PC-9 (cell line): ENCODE measurements at regions not wholly inside any gene's neighbourhood (a gene's known extent, or its start where the extent isn't known, plus 50 kb on each side); places are given as distances from the start of the nearest gene placed in this dataset.

Experiments
- BruUV-seq: library from RNA; stranded (reverse); fragments of 400-500 nt; replicated peaks from 2 replicates; lab custom pipeline; 2021; lab: Mats Ljungman, UMichigan
- CTCF ChIA-PET: fragments of 300-600 bp; sonication (Branson Sonifier 250); formaldehyde crosslinking; loops from one replicate; lab custom pipeline; 2022; ENCODE audit warnings: antibody characterized with exemption; lab: Charles Lee
- POLR2A ChIA-PET: fragments of 300-600 bp; sonication (Branson Sonifier 250); formaldehyde crosslinking; loops from one replicate; lab custom pipeline; 2022; ENCODE audit warnings: antibody characterized with exemption; ENCODE audit not compliant: unreplicated experiment; lab: Charles Lee
- DNase-seq, 2 experiments: peaks; one replicate each; pipeline versions ENCODE4 v3.0.0 to v3.0.0-alpha.2; 2015 to 2022; ENCODE audit warnings: mixed read lengths in 1 of 2
- H2AFZ ChIP-seq: fragments of 200-600 bp; sonication (generic); 2 replicates; pipeline ENCODE4 v1.8.1; 2017; ENCODE audit warnings: antibody characterized with exemption
- H3F3A ChIP-seq: fragments of 200-600 bp; sonication (generic); 2 replicates; pipeline ENCODE4 v1.8.1; 2017; ENCODE audit warnings: antibody characterized with exemption, mild to moderate bottlenecking, low read depth; ENCODE audit not compliant: insufficient read depth
- H3K27ac ChIP-seq: fragments of 200-600 bp; sonication (generic); 2 replicates; pipeline ENCODE4 v1.6.1; 2016; ENCODE audit warnings: mixed run types
- H3K27me3 ChIP-seq: fragments of 200-600 bp; sonication (generic); 2 replicates; pipeline ENCODE4 v1.6.1; 2016; ENCODE audit warnings: low read depth, mixed run types; ENCODE audit not compliant: insufficient read depth
- H3K36me3 ChIP-seq: fragments of 200-600 bp; sonication (generic); 2 replicates; pipeline ENCODE4 v1.6.1; 2016; ENCODE audit warnings: low read depth, mixed run types
- H3K4me1 ChIP-seq: fragments of 200-600 bp; sonication (generic); replicated peaks from 2 replicates; pipeline ENCODE4 v1.6.1; 2016; ENCODE audit warnings: mixed run types; ENCODE audit not compliant: insufficient read depth
- H3K4me2 ChIP-seq: fragments of 200-600 bp; sonication (generic); 2 replicates; pipeline ENCODE4 v1.6.1; 2017; ENCODE audit warnings: mixed run types
- H3K4me3 ChIP-seq: fragments of 200-600 bp; sonication (generic); 2 replicates; pipeline ENCODE4 v1.6.1; 2016; ENCODE audit warnings: mixed run types
- H3K79me2 ChIP-seq: fragments of 200-600 bp; sonication (generic); 2 replicates; pipeline ENCODE4 v1.6.1; 2017; ENCODE audit warnings: low read depth, mixed run types
- H3K9me2 ChIP-seq: fragments of 200-600 bp; sonication (generic); 2 replicates; pipeline ENCODE4 v1.8.1; 2017; ENCODE audit warnings: mild to moderate bottlenecking; ENCODE audit not compliant: insufficient read depth
- H3K9me3 ChIP-seq: fragments of 200-600 bp; sonication (generic); 2 replicates; pipeline ENCODE4 v1.8.1; 2016; ENCODE audit warnings: low read depth; ENCODE audit not compliant: insufficient read depth
- H4K20me1 ChIP-seq: fragments of 200-600 bp; sonication (generic); 2 replicates; pipeline ENCODE4 v1.8.1; 2017; ENCODE audit not compliant: insufficient read depth
- EZH2 ChIP-seq: fragments of 200-600 bp; sonication (generic); IDR thresholded peaks from 2 replicates; pipeline ENCODE4 v1.8.0; 2017; ENCODE audit warnings: antibody characterized with exemption, low read depth
- intact Hi-C: fragments of 100-400 bp; cut with micrococcal nuclease; formaldehyde crosslinking; loops from one replicate; pipeline ENCODE4 v1.10.0; 2022; ENCODE audit not compliant: unreplicated experiment
- TF ChIP-seq, protein P1 (sequence below): fragments of 200-600 bp; sonication (generic); conservative IDR thresholded peaks from 2 replicates; pipeline ENCODE4 v1.6.1; 2017; ENCODE audit warnings: mixed run types, antibody characterized with exemption, mild to moderate bottlenecking, moderate library complexity

DNA sequence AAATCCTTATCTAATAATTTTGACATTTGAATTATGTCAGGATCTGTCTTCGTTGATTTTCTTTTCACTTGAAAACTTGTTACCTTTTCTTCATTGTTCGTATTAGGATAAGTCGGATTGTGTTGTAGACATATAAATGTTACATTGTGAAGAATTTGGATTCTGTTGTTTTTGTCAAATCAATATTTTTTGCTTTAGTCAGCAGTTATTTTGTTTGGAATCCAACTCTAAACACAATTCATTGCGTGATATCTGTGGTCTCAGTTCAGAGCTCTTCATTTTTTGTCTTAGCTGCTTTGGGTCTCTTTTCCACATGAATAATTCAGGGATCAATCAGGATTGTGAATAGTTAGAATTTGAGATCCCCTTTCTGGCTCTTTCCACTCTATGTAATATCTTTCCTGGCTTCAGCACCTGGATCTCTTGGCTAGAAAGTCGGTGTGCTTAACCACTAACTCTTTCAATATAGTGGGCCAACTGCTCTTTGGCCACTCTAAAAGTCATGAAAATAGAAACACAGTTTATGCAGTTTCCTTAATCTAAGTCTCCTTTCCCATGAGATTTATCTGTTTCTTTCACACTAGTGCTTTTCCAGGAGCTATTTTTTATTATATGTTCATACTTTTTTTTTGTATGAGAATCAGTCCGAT lies 2494.2 kb upstream of the PCDH20 start:
- intact Hi-C loops: no loop called here
- ChIA-PET POLR2A (no interaction called here), CTCF (no interaction called here)
- H3K9me2 ChIP-seq: no peaks in the 10 kb centered on the region
- DNase-seq: no peak
- no TSS peak for BruUV-seq
- H3F3A ChIP-seq: no peaks in the 10 kb centered on the region
- H3K4me2 ChIP-seq: no peak overlapping the region
- no peaks in the 10 kb centered on the region for H4K20me1 ChIP-seq
- no peak for TF ChIP-seq EZH2
- TF ChIP-seq, protein P1, sequence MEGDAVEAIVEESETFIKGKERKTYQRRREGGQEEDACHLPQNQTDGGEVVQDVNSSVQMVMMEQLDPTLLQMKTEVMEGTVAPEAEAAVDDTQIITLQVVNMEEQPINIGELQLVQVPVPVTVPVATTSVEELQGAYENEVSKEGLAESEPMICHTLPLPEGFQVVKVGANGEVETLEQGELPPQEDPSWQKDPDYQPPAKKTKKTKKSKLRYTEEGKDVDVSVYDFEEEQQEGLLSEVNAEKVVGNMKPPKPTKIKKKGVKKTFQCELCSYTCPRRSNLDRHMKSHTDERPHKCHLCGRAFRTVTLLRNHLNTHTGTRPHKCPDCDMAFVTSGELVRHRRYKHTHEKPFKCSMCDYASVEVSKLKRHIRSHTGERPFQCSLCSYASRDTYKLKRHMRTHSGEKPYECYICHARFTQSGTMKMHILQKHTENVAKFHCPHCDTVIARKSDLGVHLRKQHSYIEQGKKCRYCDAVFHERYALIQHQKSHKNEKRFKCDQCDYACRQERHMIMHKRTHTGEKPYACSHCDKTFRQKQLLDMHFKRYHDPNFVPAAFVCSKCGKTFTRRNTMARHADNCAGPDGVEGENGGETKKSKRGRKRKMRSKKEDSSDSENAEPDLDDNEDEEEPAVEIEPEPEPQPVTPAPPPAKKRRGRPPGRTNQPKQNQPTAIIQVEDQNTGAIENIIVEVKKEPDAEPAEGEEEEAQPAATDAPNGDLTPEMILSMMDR: no peak
- no peak overlapping the region for H3K27ac ChIP-seq
- H3K79me2 ChIP-seq: no peaks in the 10 kb centered on the region
- no peaks in the 10 kb centered on the region; the same call in 1 of the 2 replicates for H3K9me3 ChIP-seq
- H3K36me3 ChIP-seq: no peaks in the 10 kb centered on the region
- no peak overlapping the region for H3K4me3 ChIP-seq
- no peak overlapping the region for H2AFZ ChIP-seq
- no peaks in the 10 kb centered on the region for H3K27me3 ChIP-seq
- H3K4me1 ChIP-seq: no peaks in the 10 kb centered on the region

- CTCF ChIA-PET: no interaction called here
- no peaks in the 10 kb centered on the region for H3F3A ChIP-seq
Observed at GRCh38 chr13:63902141-63902540, 2486.5 kb upstream of the PCDH20 start.

DNA sequence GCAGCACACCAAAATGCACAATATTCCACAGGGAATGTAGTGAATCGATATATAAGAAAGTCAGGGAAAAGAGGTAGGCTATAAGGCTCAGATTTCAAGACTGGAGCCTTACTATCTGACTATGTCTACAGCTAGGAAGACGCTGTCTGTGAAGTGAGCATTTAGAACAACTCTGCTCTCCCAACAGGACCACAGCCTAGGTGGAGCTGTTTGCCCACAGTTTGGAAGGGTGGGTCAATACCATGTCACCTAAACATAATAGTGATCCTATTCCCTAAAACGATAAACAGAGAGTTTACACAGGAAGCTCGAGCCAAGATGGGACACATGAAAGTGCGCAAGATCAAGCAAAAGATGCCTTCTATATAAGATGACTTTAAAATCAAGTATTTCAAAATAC lies 2486.0 kb upstream of the PCDH20 start:
- BruUV-seq: no TSS peak
- POLR2A ChIA-PET: no interaction called here
- CTCF ChIA-PET: no interaction called here
- H3K4me3 ChIP-seq: no peak overlapping the region
- H3F3A ChIP-seq: no peaks in the 10 kb centered on the region
- H3K79me2 ChIP-seq: no peaks in the 10 kb centered on the region
- H3K27me3 ChIP-seq: no peaks in the 10 kb centered on the region
- no peak for DNase-seq
- no peak overlapping the region for H3K4me2 ChIP-seq
- TF ChIP-seq, protein P1: no peak
- TF ChIP-seq EZH2: no peak
- H3K36me3 ChIP-seq: no peaks in the 10 kb centered on the region
- no peaks in the 10 kb centered on the region for H4K20me1 ChIP-seq
- no peaks in the 10 kb centered on the region for H3K4me1 ChIP-seq
- no peaks in the 10 kb centered on the region for H3K9me2 ChIP-seq
- H2AFZ ChIP-seq: no peak overlapping the region
- H3K27ac ChIP-seq: no peak overlapping the region
- H3K9me3 ChIP-seq: no peaks in the 10 kb centered on the region
- intact Hi-C loops: no loop called here

More at GRCh38 chr13:63902141-63902540, 2486.5 kb upstream of the PCDH20 start:
- no peaks in the 10 kb centered on the region for H4K20me1 ChIP-seq
- H2AFZ ChIP-seq: no peak overlapping the region
- DNase-seq: no peak
- no peak overlapping the region for H3K27ac ChIP-seq
- intact Hi-C loops: no loop called here
- no peak overlapping the region for H3K4me3 ChIP-seq
- H3K79me2 ChIP-seq: no peaks in the 10 kb centered on the region
- no TSS peak for BruUV-seq
- H3K9me2 ChIP-seq: no peaks in the 10 kb centered on the region
- TF ChIP-seq, protein P1: no peak
- no peak for TF ChIP-seq EZH2
- H3K4me1 ChIP-seq: no peaks in the 10 kb centered on the region
- H3K9me3 ChIP-seq: no peaks in the 10 kb centered on the region; the same call in 1 of the 2 replicates
- POLR2A ChIA-PET: no interaction called here
- H3K36me3 ChIP-seq: no peaks in the 10 kb centered on the region
- H3K27me3 ChIP-seq: no peaks in the 10 kb centered on the region
- H3K4me2 ChIP-seq: no peak overlapping the region
